ENCODE measurements at regions not wholly inside any gene's neighbourhood (a gene's known extent, or its start where the extent isn't known, plus 50 kb on each side); places are given as distances from the start of the nearest gene placed in this dataset.

DNA sequence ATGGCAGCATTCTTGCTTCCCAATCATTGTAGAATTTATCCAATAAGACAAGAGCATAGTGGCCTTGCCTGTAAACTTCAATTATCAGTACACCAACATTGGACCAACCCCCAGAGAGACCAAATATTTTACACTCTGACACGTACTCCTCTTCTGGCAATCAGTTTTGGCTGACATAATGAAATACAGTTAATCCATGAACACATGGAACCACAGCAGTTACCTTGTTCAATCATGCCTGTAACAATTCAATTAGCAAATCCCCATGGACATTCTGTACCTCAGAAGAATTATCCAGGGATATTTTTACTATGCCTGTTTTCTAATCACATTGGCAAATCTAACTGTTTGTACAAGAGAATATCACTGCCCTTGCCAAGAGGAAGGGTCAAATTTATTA lies 2162.0 kb downstream of the MRPL39 start:
- TF ChIP-seq, protein P1, sequence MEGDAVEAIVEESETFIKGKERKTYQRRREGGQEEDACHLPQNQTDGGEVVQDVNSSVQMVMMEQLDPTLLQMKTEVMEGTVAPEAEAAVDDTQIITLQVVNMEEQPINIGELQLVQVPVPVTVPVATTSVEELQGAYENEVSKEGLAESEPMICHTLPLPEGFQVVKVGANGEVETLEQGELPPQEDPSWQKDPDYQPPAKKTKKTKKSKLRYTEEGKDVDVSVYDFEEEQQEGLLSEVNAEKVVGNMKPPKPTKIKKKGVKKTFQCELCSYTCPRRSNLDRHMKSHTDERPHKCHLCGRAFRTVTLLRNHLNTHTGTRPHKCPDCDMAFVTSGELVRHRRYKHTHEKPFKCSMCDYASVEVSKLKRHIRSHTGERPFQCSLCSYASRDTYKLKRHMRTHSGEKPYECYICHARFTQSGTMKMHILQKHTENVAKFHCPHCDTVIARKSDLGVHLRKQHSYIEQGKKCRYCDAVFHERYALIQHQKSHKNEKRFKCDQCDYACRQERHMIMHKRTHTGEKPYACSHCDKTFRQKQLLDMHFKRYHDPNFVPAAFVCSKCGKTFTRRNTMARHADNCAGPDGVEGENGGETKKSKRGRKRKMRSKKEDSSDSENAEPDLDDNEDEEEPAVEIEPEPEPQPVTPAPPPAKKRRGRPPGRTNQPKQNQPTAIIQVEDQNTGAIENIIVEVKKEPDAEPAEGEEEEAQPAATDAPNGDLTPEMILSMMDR (IDR thresholded peaks at IDR 0.05; ENCODE audit: insufficient read depth, low read depth, low read length): no peak
- no peak for TF ChIP-seq EZH2 (IDR thresholded peaks at IDR 0.05; ENCODE audit: insufficient read depth, low read length)

Data from astrocyte (in vitro differentiated cells and primary cell).